Stomach (tissue), 8 donors: ENCODE measurements at regions not wholly inside any gene's neighbourhood (a gene's known extent, or its start where the extent isn't known, plus 50 kb on each side); places are given as distances from the start of the nearest gene placed in this dataset.
"Not testable (repeated sequence)": the region's sequence is repeated elsewhere in the genome, so short reads cannot be mapped to it uniquely, and the experiment has no call there.

Experiments used
- DNase-seq, 2 donors: peaks; one replicate each; pipeline versions ENCODE4 v3.0.0 to v3.0.0-alpha.2; 2013 to 2019
- H3K27ac ChIP-seq, 5 donors: fragments of 200-600 bp in 4 of 5; sonication (generic) in 4 of 5; one replicate each; pipeline ENCODE4 v1.5.1; 2013 to 2019; ENCODE audit warnings: mild to moderate bottlenecking in 1 of 5, moderate library complexity in 1 of 5
- H3K27me3 ChIP-seq, 3 donors: fragments of 200-600 bp; sonication (generic); one replicate each; pipeline ENCODE4 v1.5.1; 2017 to 2019; ENCODE audit warnings: mixed run types in 1 of 3
- H3K36me3 ChIP-seq, 4 donors: fragments of 200-600 bp; sonication (generic); 1 replicate in 3 of 4; 2 replicates in 1 of 4; pipeline ENCODE4 v1.5.1; 2016 to 2019
- H3K4me1 ChIP-seq, 4 donors: fragments of 200-600 bp; sonication (generic); one replicate each; pipeline ENCODE4 v1.5.1; 2016 to 2019
- H3K4me3 ChIP-seq, 4 donors: fragments of 200-600 bp; sonication (generic) in 3 of 4; one replicate each; pipeline ENCODE4 v1.5.1; 2016 to 2019; ENCODE audit warnings: mild to moderate bottlenecking in 1 of 4
- H3K9me3 ChIP-seq, 4 donors: fragments of 200-600 bp; sonication (generic); one replicate each; pipeline ENCODE4 v1.5.1; 2016 to 2019
- EP300 ChIP-seq: sonication (generic); formaldehyde crosslinking; IDR thresholded peaks from one replicate; pipeline ENCODE4 v1.6.1; 2017; ENCODE audit warnings: antibody characterized with exemption
- POLR2A ChIP-seq, 4 donors: fragments of 450-650 bp; IDR thresholded peaks; one replicate each; pipeline ENCODE4 v1.6.1; 2016; ENCODE audit warnings: antibody characterized with exemption in 4 of 4, control low read depth in 2 of 4, mild to moderate bottlenecking in 1 of 4, moderate library complexity in 1 of 4
- POLR2AphosphoS5 ChIP-seq, 3 donors: sonication (generic); formaldehyde crosslinking; IDR thresholded peaks; one replicate each; pipeline ENCODE4 v1.6.1; 2016; ENCODE audit warnings: antibody characterized with exemption in 3 of 3
- WGBS, 5 donors: extraction: QIAGEN DNeasy Blood & Tissue Kit in 3 of 5; methylation state at CpG; one replicate each; pipeline versions ENCODE4 v1.1.5 to v1.1.7; 2013 to 2018; 5-methylcytosine and 5-hydroxymethylcytosine counted together
- intact Hi-C: fragments of 100-400 bp; cut with DNase I; formaldehyde crosslinking; loops from one replicate; pipeline ENCODE4 v1.15.1; 2023; ENCODE audit warnings: low total_unique reads
- TF ChIP-seq, protein P1 (sequence below), 7 experiments: fragments of 450-650 bp in 4 of 7; fragments of 200-600 bp in 3 of 7; sonication (generic) in 3 of 7; IDR thresholded peaks; one replicate each; pipeline ENCODE4 v1.5.1; 2016 to 2019; ENCODE audit warnings: antibody characterized with exemption in 7 of 7, control low read depth in 2 of 7, mild to moderate bottlenecking in 1 of 7
- donor health status: healthy with polysubstance abuse.
- donor health status: Bipolar disorder and iron deficiency.
- donor health status: healthy.

- TF ChIP-seq EP300: no peak
- no peak for DNase-seq
- WGBS, 5 donors: 63 to 77% (median 74%) methylated on average over 3 to 4 of the region's 4 CpGs
- Histone ChIP-seq H3K27me3 (peaks cover 0 to 4% (median 0%) of the 10 kb centered on the region in 3 donors), H3K9me3 (no peaks in the 10 kb centered on the region), H3K4me3 (no peak overlapping the region), H3K27ac (no peak overlapping the region), H3K4me1 (no peaks in the 10 kb centered on the region), H3K36me3 (no peaks in the 10 kb centered on the region)
- intact Hi-C loops: no loop called here
Measured at GRCh38 chr11:116328391-116328790, 444.4 kb downstream of the BUD13 start.

GRCh38 chr11:116326146-116326545, 446.6 kb downstream of the BUD13 start:
- DNase-seq: no peak
- TF ChIP-seq, protein P1, sequence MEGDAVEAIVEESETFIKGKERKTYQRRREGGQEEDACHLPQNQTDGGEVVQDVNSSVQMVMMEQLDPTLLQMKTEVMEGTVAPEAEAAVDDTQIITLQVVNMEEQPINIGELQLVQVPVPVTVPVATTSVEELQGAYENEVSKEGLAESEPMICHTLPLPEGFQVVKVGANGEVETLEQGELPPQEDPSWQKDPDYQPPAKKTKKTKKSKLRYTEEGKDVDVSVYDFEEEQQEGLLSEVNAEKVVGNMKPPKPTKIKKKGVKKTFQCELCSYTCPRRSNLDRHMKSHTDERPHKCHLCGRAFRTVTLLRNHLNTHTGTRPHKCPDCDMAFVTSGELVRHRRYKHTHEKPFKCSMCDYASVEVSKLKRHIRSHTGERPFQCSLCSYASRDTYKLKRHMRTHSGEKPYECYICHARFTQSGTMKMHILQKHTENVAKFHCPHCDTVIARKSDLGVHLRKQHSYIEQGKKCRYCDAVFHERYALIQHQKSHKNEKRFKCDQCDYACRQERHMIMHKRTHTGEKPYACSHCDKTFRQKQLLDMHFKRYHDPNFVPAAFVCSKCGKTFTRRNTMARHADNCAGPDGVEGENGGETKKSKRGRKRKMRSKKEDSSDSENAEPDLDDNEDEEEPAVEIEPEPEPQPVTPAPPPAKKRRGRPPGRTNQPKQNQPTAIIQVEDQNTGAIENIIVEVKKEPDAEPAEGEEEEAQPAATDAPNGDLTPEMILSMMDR (IDR thresholded peaks at IDR 0.05): no peak
- TF ChIP-seq POLR2AphosphoS5 (IDR thresholded peaks at IDR 0.05): no peak
- no peak for TF ChIP-seq POLR2A (IDR thresholded peaks at IDR 0.05)
- TF ChIP-seq EP300: no peak
- intact Hi-C loops: no loop called here
- no peak overlapping the region for H3K27ac ChIP-seq
- no peak overlapping the region for H3K4me3 ChIP-seq
- peaks cover 0 to 2% (median 0%) of the 10 kb centered on the region in 4 donors for H3K9me3 ChIP-seq
- peaks cover 0 to 4% (median 0%) of the 10 kb centered on the region in 3 donors for H3K27me3 ChIP-seq
- 52 to 83% (median 64%) methylated on average over 2 of the region's 2 CpGs for WGBS, 5 donors
- no peaks in the 10 kb centered on the region for H3K4me1 ChIP-seq
- no peaks in the 10 kb centered on the region for H3K36me3 ChIP-seq

DNA sequence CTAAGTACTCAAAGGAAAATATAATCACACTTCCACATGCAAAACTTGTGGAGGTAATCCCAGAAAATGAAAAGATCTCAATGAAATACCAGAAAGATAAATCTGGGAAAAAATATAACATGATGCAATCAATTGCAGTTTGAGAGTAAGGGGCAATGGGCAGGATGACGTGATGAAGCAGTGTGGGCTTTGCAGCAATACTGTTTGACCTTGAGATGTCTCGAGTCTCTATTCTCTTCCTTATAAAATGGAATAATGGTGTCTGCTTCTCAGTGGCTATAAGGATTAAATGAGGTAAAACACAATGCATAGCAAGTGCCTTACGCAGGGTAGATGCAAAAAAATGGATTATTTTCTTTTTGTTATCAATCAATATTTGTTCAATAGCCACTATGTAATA, 447.5 kb downstream of the BUD13 start:
- Histone ChIP-seq H3K4me1 (no peaks in the 10 kb centered on the region), H3K27me3 (peaks cover 0 to 4% (median 0%) of the 10 kb centered on the region in 3 donors), H3K36me3 (no peaks in the 10 kb centered on the region), H3K27ac (no peak overlapping the region), H3K4me3 (no peak overlapping the region), H3K9me3 (peaks cover 0 to 4% (median 0%) of the 10 kb centered on the region in 4 donors)
- TF ChIP-seq POLR2AphosphoS5 (IDR thresholded peaks at IDR 0.05) (no peak), POLR2A (IDR thresholded peaks at IDR 0.05) (no peak), EP300 (no peak)
- TF ChIP-seq, protein P1 (IDR thresholded peaks at IDR 0.05): no peak
- intact Hi-C loops: no loop called here
- DNase-seq: no peak
- WGBS, 5 donors: 76 to 80% (median 78%) methylated on average over 3 of the region's 3 CpGs

DNA sequence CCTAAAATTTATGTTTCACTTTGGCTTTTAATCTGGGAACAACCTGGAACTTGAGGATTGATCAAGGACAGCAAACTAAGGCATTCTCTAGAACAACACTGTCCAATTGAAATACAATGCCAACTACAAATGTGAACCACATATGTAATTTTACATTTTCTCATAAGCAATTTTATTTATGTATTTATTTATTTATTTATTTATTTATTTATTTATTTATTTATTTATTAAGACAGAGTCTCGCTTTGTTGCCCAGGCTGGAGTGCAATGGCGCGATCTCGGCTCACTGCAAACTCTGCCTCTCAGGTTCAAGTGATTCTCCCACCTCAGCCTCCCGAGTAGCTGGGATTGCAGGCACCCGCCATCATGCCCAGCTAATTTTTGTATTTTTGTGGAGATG, 448.7 kb downstream of the BUD13 start:
- DNase-seq, H3K36me3 ChIP-seq, H3K27me3 ChIP-seq, H3K9me3 ChIP-seq, H3K4me1 ChIP-seq, H3K27ac ChIP-seq, intact Hi-C loops, H3K4me3 ChIP-seq: not testable (repeated sequence)
- WGBS, 5 donors: 93 to 97% (median 96%) methylated on average over 6 of the region's 6 CpGs

GRCh38 chr11:116317212-116317611, 455.6 kb downstream of the BUD13 start:
- Histone ChIP-seq H3K36me3 (no peaks in the 10 kb centered on the region), H3K4me3 (no peak overlapping the region), H3K4me1 (peaks cover 8 to 16% (median 14%) of the 10 kb centered on the region in 4 donors), H3K9me3 (peaks cover 0 to 4% (median 0%) of the 10 kb centered on the region in 4 donors), H3K27ac (no peak overlapping the region), H3K27me3 (no peaks in the 10 kb centered on the region)
- no peak for TF ChIP-seq POLR2AphosphoS5 (IDR thresholded peaks at IDR 0.05)
- no peak for TF ChIP-seq POLR2A (IDR thresholded peaks at IDR 0.05)
- no peak for TF ChIP-seq EP300
- TF ChIP-seq, protein P1 (IDR thresholded peaks at IDR 0.05): no peak
- 49 to 59% (median 57%) methylated on average over 3 of the region's 3 CpGs for WGBS, 5 donors
- intact Hi-C loops: no loop called here
- no peak for DNase-seq
